Adrenal gland (tissue), 9 donors: ENCODE measurements at regions not wholly inside any gene's neighbourhood (a gene's known extent, or its start where the extent isn't known, plus 50 kb on each side); places are given as distances from the start of the nearest gene placed in this dataset.

Experiments
- DNase-seq, 7 donors: peaks; one replicate each; pipeline ENCODE4 v3.0.0-alpha.2; 2019 to 2020
- H3K27ac ChIP-seq, 5 donors: fragments of 200-600 bp; sonication (generic) in 4 of 5; 1 replicate in 3 of 5; 2 replicates in 2 of 5; pipeline versions ENCODE4 v1.5.1 to v1.8.0; 2016 to 2020; ENCODE audit warnings: mild to moderate bottlenecking in 1 of 5
- H3K27me3 ChIP-seq: fragments of 200-600 bp; 2 replicates; pipeline ENCODE4 v1.8.0; 2021
- H3K36me3 ChIP-seq, 2 donors: fragments of 200-600 bp; replicated peaks in 1 of 2; 1 replicate in 1 of 2; 2 replicates in 1 of 2; pipeline versions ENCODE4 v1.5.1 to v1.8.0; 2018 to 2022
- H3K4me1 ChIP-seq, 2 donors: fragments of 200-600 bp; replicated peaks in 1 of 2; 1 replicate in 1 of 2; 2 replicates in 1 of 2; pipeline versions ENCODE4 v1.5.1 to v1.8.0; 2018 to 2021
- H3K4me3 ChIP-seq, 4 donors: fragments of 200-600 bp; sonication (generic) in 3 of 4; one replicate each; pipeline ENCODE4 v1.5.1; 2016 to 2018
- H3K9me3 ChIP-seq, 3 donors: fragments of 200-600 bp; sonication (generic) in 1 of 3; replicated peaks in 1 of 3; 1 replicate in 2 of 3; 2 replicates in 1 of 3; pipeline versions ENCODE4 v1.5.1 to v1.8.0; 2016 to 2021
- CTCF ChIP-seq, 6 experiments: fragments of 450-650 bp in 4 of 6; fragments of 200-600 bp in 2 of 6; sonication (generic) in 1 of 6; IDR thresholded peaks; 1 replicate in 5 of 6; 2 replicates in 1 of 6; pipeline versions ENCODE4 v1.5.1 to v1.8.0; 2016 to 2021; ENCODE audit warnings: antibody characterized with exemption in 6 of 6, mild to moderate bottlenecking in 2 of 6, moderate library complexity in 1 of 6
- POLR2A ChIP-seq, 2 donors: fragments of 450-650 bp; IDR thresholded peaks; one replicate each; pipeline ENCODE4 v1.6.1; 2017; ENCODE audit warnings: antibody characterized with exemption in 2 of 2, mild to moderate bottlenecking in 2 of 2, moderate library complexity in 1 of 2
- WGBS, 4 donors: extraction: QIAGEN DNeasy Blood & Tissue Kit in 2 of 4; methylation state at CpG; one replicate each; pipeline versions ENCODE4 v1.1.5 to v1.1.7; 2013 to 2017; 5-methylcytosine and 5-hydroxymethylcytosine counted together
- intact Hi-C, 2 donors: fragments of 100-400 bp; cut with DNase I; formaldehyde crosslinking; loops; one replicate each; pipeline versions ENCODE4 v1.14.1 to v1.15.0; 2022 to 2023
- donor health status: healthy with polysubstance abuse.
- donor health status: Bipolar disorder and iron deficiency.
- donor health status: DM: yes; HTN: yes; CAD: no.
- donor health status: DM: no; HTN: no; CAD: no.
- donor health status: DM: no; HTN: no; CAD: no.

GRCh38 chr14:89572596-89573398, 155.8 kb upstream of the FOXN3 start:
- no peaks in the 10 kb centered on the region for H3K9me3 ChIP-seq
- intact Hi-C loops = no loop called here
- no peak for DNase-seq
- no peaks in the 10 kb centered on the region for H3K36me3 ChIP-seq
- TF ChIP-seq POLR2A (IDR thresholded peaks at IDR 0.05) (no peak), CTCF (IDR thresholded peaks at IDR 0.05) (no peak)
- H3K27ac ChIP-seq = no peak overlapping the region
- no peak overlapping the region for H3K4me3 ChIP-seq
- WGBS, 4 donors = 63 to 84% (median 74%) methylated on average over 8 to 10 of the region's 10 CpGs
- H3K4me1 ChIP-seq = peaks cover 0 to 13% of the 10 kb centered on the region in 2 donors
- no peaks in the 10 kb centered on the region for H3K27me3 ChIP-seq

GRCh38 chr14:89571491-89571890, 154.5 kb upstream of the FOXN3 start:
- no peak for DNase-seq
- peaks cover 0 to 13% of the 10 kb centered on the region in 2 donors for H3K4me1 ChIP-seq
- WGBS, 4 donors = 68 to 94% (median 89%) methylated on average over 1 of the region's 1 CpG

GRCh38 chr14:89566644-89567415, 149.8 kb upstream of the FOXN3 start:
- H3K27me3 ChIP-seq = no peaks in the 10 kb centered on the region
- intact Hi-C loops = no loop called here

More at GRCh38 chr14:89571491-89571890, 154.5 kb upstream of the FOXN3 start:
- Histone ChIP-seq H3K36me3 (no peaks in the 10 kb centered on the region), H3K27ac (no peak overlapping the region), H3K4me3 (no peak overlapping the region), H3K27me3 (no peaks in the 10 kb centered on the region), H3K9me3 (no peaks in the 10 kb centered on the region)
- intact Hi-C loops = no loop called here
- TF ChIP-seq POLR2A (IDR thresholded peaks at IDR 0.05) (no peak), CTCF (IDR thresholded peaks at IDR 0.05) (no peak)

More at GRCh38 chr14:89566644-89567415, 149.8 kb upstream of the FOXN3 start:
- H3K9me3 ChIP-seq = no peaks in the 10 kb centered on the region
- 63 to 89% (median 82%) methylated on average over 3 of the region's 3 CpGs for WGBS, 4 donors
- no peak overlapping the region for H3K4me3 ChIP-seq
- H3K36me3 ChIP-seq = no peaks in the 10 kb centered on the region
- peak overlapping the region in 1 of 5 donors; percentile 32 for H3K27ac ChIP-seq
- no peak for TF ChIP-seq CTCF (IDR thresholded peaks at IDR 0.05)
- TF ChIP-seq POLR2A (IDR thresholded peaks at IDR 0.05) = no peak
- no peak for DNase-seq
- H3K4me1 ChIP-seq = no peaks in the 10 kb centered on the region
